ENCODE measurements at regions not wholly inside any gene's neighbourhood (a gene's known extent, or its start where the extent isn't known, plus 50 kb on each side); places are given as distances from the start of the nearest gene placed in this dataset.
"Not testable (repeated sequence)": the region's sequence is repeated elsewhere in the genome, so short reads cannot be mapped to it uniquely, and the experiment has no call there.

- DNase-seq (ENCODE audit: low read depth) = no peak
- no peak overlapping the region for H3K4me3 ChIP-seq (ENCODE audit: control insufficient read depth, low read depth, low read length)
- no peak for TF ChIP-seq CTCF (IDR thresholded peaks at IDR 0.05; ENCODE audit: control insufficient read depth, insufficient read depth, low read depth, low read length, missing control alignments)
Observed at GRCh38 chr2:105490204-105490603, 91.4 kb upstream of the FHL2 start.

- TF ChIP-seq CTCF (IDR thresholded peaks at IDR 0.05; ENCODE audit: control insufficient read depth, insufficient read depth, low read depth, low read length, missing control alignments) = no peak
- no peak for DNase-seq (ENCODE audit: low read depth)
- no peak overlapping the region for H3K4me3 ChIP-seq (ENCODE audit: control insufficient read depth, low read depth, low read length)
Observed at GRCh38 chr2:105489168-105489878, 90.5 kb upstream of the FHL2 start.

DNA sequence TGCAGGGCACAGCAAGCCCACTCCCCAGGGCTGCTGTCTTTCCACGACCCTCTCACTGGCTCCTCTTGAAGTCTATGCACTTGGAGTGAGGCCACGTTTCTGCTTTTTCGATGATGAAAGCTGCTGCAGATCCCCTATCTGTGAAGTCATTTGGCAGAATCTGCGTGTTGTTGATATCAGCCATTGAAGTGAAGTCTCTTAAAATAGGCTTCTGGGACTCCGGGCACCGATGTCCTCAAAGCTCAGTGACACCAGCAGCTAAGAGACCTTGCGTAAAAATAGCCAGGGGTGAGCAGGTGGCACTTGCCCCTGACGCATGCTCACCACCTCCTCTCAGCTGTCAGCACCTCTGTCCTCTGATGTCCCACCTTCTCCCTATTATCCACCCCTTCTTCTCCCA is 89.4 kb upstream of the FHL2 start:
- H3K4me3 ChIP-seq (ENCODE audit: control insufficient read depth, low read depth, low read length) = no peak overlapping the region
- TF ChIP-seq CTCF (IDR thresholded peaks at IDR 0.05; ENCODE audit: control insufficient read depth, insufficient read depth, low read depth, low read length, missing control alignments) = no peak
- no peak for DNase-seq (ENCODE audit: low read depth)

GRCh38 chr2:105487142-105488069 is 88.6 kb upstream of the FHL2 start:
- H3K4me3 ChIP-seq (ENCODE audit: control insufficient read depth, low read depth, low read length) = no peak overlapping the region
- TF ChIP-seq CTCF (IDR thresholded peaks at IDR 0.05; ENCODE audit: control insufficient read depth, insufficient read depth, low read depth, low read length, missing control alignments) = no peak
- peak; percentile 87 for DNase-seq (ENCODE audit: low read depth)

DNA sequence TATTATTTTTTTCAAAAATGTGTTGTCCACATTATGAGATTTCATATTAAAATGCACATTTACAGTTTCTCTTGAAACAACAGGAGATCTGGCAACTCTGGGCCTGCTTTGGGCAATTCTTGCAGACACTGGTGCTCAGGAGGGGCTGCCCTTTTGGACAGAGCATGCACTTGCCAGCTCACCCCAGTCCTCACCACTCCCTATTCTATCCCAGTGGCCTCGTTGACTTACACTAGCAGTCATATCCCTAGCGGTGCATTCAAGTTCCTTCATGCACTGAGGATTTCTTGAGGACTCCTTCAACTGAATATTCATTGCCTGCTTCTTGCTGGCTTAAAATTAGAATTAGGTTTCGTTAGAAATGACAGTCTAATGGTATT is 87.9 kb upstream of the FHL2 start:
- no peak for DNase-seq (ENCODE audit: low read depth)
- TF ChIP-seq CTCF (IDR thresholded peaks at IDR 0.05; ENCODE audit: control insufficient read depth, insufficient read depth, low read depth, low read length, missing control alignments) = no peak
- no peak overlapping the region for H3K4me3 ChIP-seq (ENCODE audit: control insufficient read depth, low read depth, low read length)

GRCh38 chr2:105478670-105479069 is 79.8 kb upstream of the FHL2 start:
- TF ChIP-seq CTCF (IDR thresholded peaks at IDR 0.05; ENCODE audit: control insufficient read depth, insufficient read depth, low read depth, low read length, missing control alignments) = no peak
- no peak for DNase-seq (ENCODE audit: low read depth)
- H3K4me3 ChIP-seq (ENCODE audit: control insufficient read depth, low read depth, low read length) = no peak overlapping the region

DNA sequence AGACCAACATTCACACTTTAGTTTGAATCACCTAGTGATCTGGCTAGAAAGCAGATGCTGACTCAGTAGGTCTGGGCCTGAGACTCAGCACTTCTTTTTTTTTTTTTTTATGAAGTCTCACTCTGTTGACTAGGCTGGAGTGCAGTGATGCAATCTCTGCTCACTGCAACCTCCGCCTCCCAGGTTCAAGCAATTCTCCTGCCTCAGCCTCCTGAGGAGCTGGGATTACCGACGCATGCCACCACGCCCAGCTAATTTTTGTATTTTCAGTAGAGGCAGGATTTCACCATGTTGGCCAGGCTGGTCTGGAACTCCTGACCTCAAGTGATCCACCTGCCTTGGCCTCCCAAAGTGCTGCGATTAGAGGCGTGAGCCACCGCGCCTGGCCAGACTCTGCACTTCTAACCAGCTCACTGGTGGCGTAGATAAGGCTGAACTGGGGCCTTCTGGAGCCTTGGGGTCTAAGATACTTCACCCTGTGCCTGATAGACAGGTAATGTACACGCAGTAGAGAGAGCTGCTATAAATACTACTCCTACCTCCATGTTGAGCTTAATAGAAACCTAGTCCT is 78.3 kb upstream of the FHL2 start:
- not testable (repeated sequence) for DNase-seq (ENCODE audit: low read depth); H3K4me3 ChIP-seq (ENCODE audit: control insufficient read depth, low read depth, low read length)
